Mesendoderm (in vitro differentiated cells): ENCODE measurements at regions not wholly inside any gene's neighbourhood (a gene's known extent, or its start where the extent isn't known, plus 50 kb on each side); places are given as distances from the start of the nearest gene placed in this dataset.

Experiments
- DNase-seq: peaks from one replicate; pipeline ENCODE4 v3.0.0; 2013
- H2AK5ac ChIP-seq: 2 replicates; pipeline ENCODE4 v1.6.1; 2013; ENCODE audit warnings: low read length, inconsistent platforms
- H2BK120ac ChIP-seq: 2 replicates; pipeline ENCODE4 v1.6.1; 2013; ENCODE audit warnings: low read depth, mild to moderate bottlenecking, low read length, moderate library complexity, mixed read lengths
- H2BK15ac ChIP-seq: replicated peaks from 2 replicates; pipeline ENCODE4 v1.6.1; 2013; ENCODE audit warnings: low read depth, mild to moderate bottlenecking, moderate library complexity
- H2BK5ac ChIP-seq: 2 replicates; pipeline ENCODE4 v1.6.1; 2013; ENCODE audit warnings: low read length, inconsistent platforms
- H3K18ac ChIP-seq: 2 replicates; pipeline ENCODE4 v1.6.1; 2013; ENCODE audit warnings: mild to moderate bottlenecking, low read length, mixed read lengths
- H3K23ac ChIP-seq: one replicate; pipeline ENCODE4 v1.6.1; 2013; ENCODE audit warnings: low read length
- H3K27ac ChIP-seq: 2 replicates; pipeline ENCODE4 v1.5.1; 2013; ENCODE audit warnings: low read depth, mild to moderate bottlenecking, inconsistent platforms, low read length, moderate library complexity
- H3K27me3 ChIP-seq: 2 replicates; pipeline ENCODE4 v1.6.1; 2013; ENCODE audit warnings: low read length, control low read depth, mild to moderate bottlenecking, inconsistent platforms; ENCODE audit not compliant: insufficient read depth, poor library complexity
- H3K36me3 ChIP-seq: 2 replicates; pipeline ENCODE4 v1.6.1; 2013; ENCODE audit warnings: low read length, inconsistent platforms; ENCODE audit not compliant: control insufficient read depth, insufficient read depth
- H3K4ac ChIP-seq: one replicate; pipeline ENCODE4 v1.6.1; 2013; ENCODE audit warnings: low read depth, mild to moderate bottlenecking, low read length, moderate library complexity
- H3K4me1 ChIP-seq: 2 replicates; pipeline ENCODE4 v1.6.1; 2013; ENCODE audit warnings: low read depth, low read length, inconsistent platforms; ENCODE audit not compliant: control insufficient read depth
- H3K4me2 ChIP-seq: 2 replicates; pipeline ENCODE4 v1.6.1; 2013; ENCODE audit warnings: low read length
- H3K4me3 ChIP-seq: 2 replicates; pipeline ENCODE4 v1.5.1; 2013; ENCODE audit warnings: mild to moderate bottlenecking, low read length
- H3K56ac ChIP-seq: one replicate; pipeline ENCODE4 v1.6.1; 2013; ENCODE audit warnings: low read length
- H3K79me1 ChIP-seq: 2 replicates; pipeline ENCODE4 v1.6.1; 2013; ENCODE audit warnings: low read length, inconsistent platforms
- H3K79me2 ChIP-seq: 2 replicates; pipeline ENCODE4 v1.6.1; 2013; ENCODE audit warnings: mild to moderate bottlenecking, low read length; ENCODE audit not compliant: control insufficient read depth, insufficient read depth
- H3K9ac ChIP-seq: 2 replicates; pipeline ENCODE4 v1.6.1; 2013; ENCODE audit warnings: low read length, inconsistent platforms
- H4K5ac ChIP-seq: one replicate; pipeline ENCODE4 v1.6.1; 2013; ENCODE audit warnings: low read length
- H4K8ac ChIP-seq: one replicate; pipeline ENCODE4 v1.6.1; 2013; ENCODE audit warnings: low read depth, mild to moderate bottlenecking, control low read depth, low read length, moderate library complexity
- WGBS: extraction: QIAGEN DNeasy Blood & Tissue Kit; methylation state at CpG from one replicate; pipeline ENCODE4 v1.1.7; 2013; ENCODE audit warnings: low lambda C conversion rate, missing lambda C conversion rate; ENCODE audit not compliant: insufficient coverage; ENCODE audit errors: extremely low coverage; 5-methylcytosine and 5-hydroxymethylcytosine counted together

DNA sequence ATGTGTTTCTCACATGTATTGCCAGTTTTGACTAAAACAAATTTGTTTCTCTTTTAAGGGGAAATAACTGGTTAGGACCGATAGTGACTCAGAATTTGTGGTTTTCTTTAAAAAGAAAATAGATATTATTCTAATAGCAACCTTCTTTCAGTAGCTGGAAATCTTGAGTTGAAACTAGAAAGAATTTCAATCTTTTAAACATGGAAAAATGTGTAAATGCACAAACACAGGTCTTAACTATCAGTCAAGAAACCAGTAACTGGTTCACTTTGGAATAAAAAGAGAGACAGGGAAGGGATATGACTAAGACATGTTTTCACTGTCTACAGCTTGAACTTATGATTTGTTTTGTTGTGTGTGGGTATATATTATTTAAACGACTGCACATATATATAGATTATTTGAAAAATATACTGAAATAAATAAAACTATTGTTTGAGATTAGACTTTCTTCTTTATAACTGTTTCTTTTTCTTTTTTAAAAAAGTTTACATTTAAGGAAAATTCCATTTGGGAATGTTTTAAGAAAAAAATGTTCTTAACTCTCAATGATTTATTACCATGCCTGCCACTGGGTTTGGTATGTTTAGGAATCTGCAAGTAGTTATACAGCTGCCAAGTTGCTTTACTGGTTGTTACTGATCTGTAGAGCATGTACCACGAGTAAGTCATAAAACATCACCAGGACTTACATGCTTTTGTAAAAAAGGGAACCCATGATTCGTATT is 753.3 kb upstream of the MARCKS start:
- H3K9ac ChIP-seq, result no peak overlapping the region
- DNase-seq, result no peak
- no peak overlapping the region for H3K27ac ChIP-seq
- H3K4me3 ChIP-seq, result no peak overlapping the region
- H3K27me3 ChIP-seq, result no peaks in the 10 kb centered on the region
- no peaks in the 10 kb centered on the region for H3K79me2 ChIP-seq
- H3K18ac ChIP-seq, result no peak overlapping the region
- H2BK5ac ChIP-seq, result no peak overlapping the region
- no peak overlapping the region for H3K56ac ChIP-seq
- H3K4ac ChIP-seq, result no peak overlapping the region
- H3K4me1 ChIP-seq, result no peaks in the 10 kb centered on the region
- no peaks in the 10 kb centered on the region for H3K79me1 ChIP-seq
- no peaks in the 10 kb centered on the region for H3K36me3 ChIP-seq
- no peak overlapping the region for H4K8ac ChIP-seq
- no peak overlapping the region for H3K4me2 ChIP-seq
- WGBS, result no CpG with 5 or more reads among the region's 4 CpGs
- H2BK15ac ChIP-seq, result no peak overlapping the region
- H2BK120ac ChIP-seq, result no peak overlapping the region
- no peak overlapping the region for H3K23ac ChIP-seq
- no peak overlapping the region for H2AK5ac ChIP-seq
- no peak overlapping the region for H4K5ac ChIP-seq

DNA sequence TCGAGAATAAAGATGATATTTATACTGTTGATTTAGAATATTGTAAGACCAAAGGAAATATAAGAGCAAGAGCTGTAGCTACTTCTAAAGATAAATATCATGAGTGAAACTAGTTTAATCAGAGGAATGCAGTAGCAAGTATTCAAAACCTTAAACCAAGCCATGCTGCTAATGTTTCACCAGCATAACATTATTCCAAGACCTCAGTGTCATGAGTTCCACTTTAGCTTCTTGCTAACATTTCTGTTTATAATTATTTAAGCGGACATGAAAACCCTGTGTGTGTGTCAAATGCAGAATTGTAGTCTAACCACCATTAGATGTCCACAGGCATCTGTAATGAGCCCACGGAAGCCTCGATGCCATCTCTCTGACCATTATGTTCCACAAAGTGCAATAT is 752.6 kb upstream of the MARCKS start:
- WGBS, result 100% methylated on average over 1 of the region's 4 CpGs
- no peak overlapping the region for H4K5ac ChIP-seq

DNA sequence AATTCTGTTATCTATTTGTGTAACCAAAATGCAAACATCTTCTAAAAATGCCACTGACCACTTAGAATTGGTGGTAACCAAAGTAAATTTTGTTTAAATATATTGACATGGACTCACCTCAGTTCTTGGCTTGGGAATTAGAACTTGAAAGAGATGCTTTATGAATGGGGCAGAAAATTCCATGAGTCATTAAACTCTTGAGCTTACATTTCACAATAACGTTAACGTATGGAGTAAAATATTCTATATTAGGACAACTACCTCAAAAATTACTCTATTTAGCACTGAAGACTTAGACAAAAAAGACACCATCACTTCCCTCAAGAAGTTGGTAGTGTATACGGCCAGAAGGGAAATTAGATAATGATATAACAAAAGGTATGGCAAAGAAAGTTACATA is 752.2 kb upstream of the MARCKS start:
- Histone ChIP-seq H3K79me1 (no peaks in the 10 kb centered on the region), H2AK5ac (no peak overlapping the region), H3K27ac (no peak overlapping the region), H3K18ac (no peak overlapping the region), H3K27me3 (no peaks in the 10 kb centered on the region), H4K8ac (no peak overlapping the region), H2BK5ac (no peak overlapping the region), H3K9ac (no peak overlapping the region), H3K23ac (no peak overlapping the region), H3K4me1 (no peaks in the 10 kb centered on the region), H3K56ac (no peak overlapping the region), H3K36me3 (no peaks in the 10 kb centered on the region), H3K4me3 (no peak overlapping the region), H2BK15ac (no peak overlapping the region), H3K4ac (no peak overlapping the region), H3K4me2 (no peak overlapping the region), H3K79me2 (no peaks in the 10 kb centered on the region), H2BK120ac (no peak overlapping the region), H4K5ac (no peak overlapping the region)
- no peak for DNase-seq
- no CpG with 5 or more reads among the region's 3 CpGs for WGBS

More for the DNA sequence above, 752.6 kb upstream of the MARCKS start:
- Histone ChIP-seq H3K4me1 (no peaks in the 10 kb centered on the region), H3K23ac (no peak overlapping the region), H3K4me2 (no peak overlapping the region), H3K4ac (no peak overlapping the region), H2AK5ac (no peak overlapping the region), H2BK120ac (no peak overlapping the region), H4K8ac (no peak overlapping the region), H3K9ac (no peak overlapping the region), H3K56ac (no peak overlapping the region), H2BK5ac (no peak overlapping the region), H3K36me3 (no peaks in the 10 kb centered on the region), H3K27me3 (no peaks in the 10 kb centered on the region), H3K4me3 (no peak overlapping the region), H3K27ac (no peak overlapping the region), H3K79me2 (no peaks in the 10 kb centered on the region), H2BK15ac (no peak overlapping the region), H3K79me1 (no peaks in the 10 kb centered on the region), H3K18ac (no peak overlapping the region)
- DNase-seq, result no peak

DNA sequence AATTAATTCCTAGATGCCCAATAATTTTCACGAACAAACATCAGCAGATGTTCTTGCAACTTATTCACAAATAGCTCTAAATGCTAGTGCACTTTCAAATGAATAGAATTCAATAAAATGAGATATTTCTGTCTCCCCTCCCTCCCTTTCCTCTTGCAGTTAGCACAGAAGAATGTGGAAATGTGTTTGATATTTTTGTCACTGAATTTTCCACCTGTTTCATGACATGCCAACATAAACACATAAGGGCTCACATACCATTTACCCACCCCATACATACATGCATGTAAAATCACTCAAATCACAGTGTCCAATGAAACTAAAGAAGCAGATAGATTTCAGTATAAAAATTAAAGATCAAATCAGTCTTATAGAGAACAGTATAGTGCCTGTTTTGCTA is 746.9 kb upstream of the MARCKS start:
- no peak overlapping the region for H3K4me3 ChIP-seq
- no peak overlapping the region for H3K18ac ChIP-seq
- H3K4me1 ChIP-seq, result no peaks in the 10 kb centered on the region
- no peaks in the 10 kb centered on the region for H3K36me3 ChIP-seq
- no peak overlapping the region for H2BK120ac ChIP-seq
- DNase-seq, result no peak
- no peak overlapping the region for H3K23ac ChIP-seq
- H4K8ac ChIP-seq, result no peak overlapping the region
- H2AK5ac ChIP-seq, result no peak overlapping the region
- H3K79me2 ChIP-seq, result no peaks in the 10 kb centered on the region
- H3K9ac ChIP-seq, result no peak overlapping the region
- H3K27ac ChIP-seq, result no peak overlapping the region
- WGBS, result no CpG with 5 or more reads among the region's 1 CpG
- H4K5ac ChIP-seq, result no peak overlapping the region
- no peaks in the 10 kb centered on the region for H3K79me1 ChIP-seq
- H3K4me2 ChIP-seq, result no peak overlapping the region
- H3K4ac ChIP-seq, result no peak overlapping the region
- no peaks in the 10 kb centered on the region for H3K27me3 ChIP-seq
- no peak overlapping the region for H2BK15ac ChIP-seq
- no peak overlapping the region for H2BK5ac ChIP-seq
- no peak overlapping the region for H3K56ac ChIP-seq

DNA sequence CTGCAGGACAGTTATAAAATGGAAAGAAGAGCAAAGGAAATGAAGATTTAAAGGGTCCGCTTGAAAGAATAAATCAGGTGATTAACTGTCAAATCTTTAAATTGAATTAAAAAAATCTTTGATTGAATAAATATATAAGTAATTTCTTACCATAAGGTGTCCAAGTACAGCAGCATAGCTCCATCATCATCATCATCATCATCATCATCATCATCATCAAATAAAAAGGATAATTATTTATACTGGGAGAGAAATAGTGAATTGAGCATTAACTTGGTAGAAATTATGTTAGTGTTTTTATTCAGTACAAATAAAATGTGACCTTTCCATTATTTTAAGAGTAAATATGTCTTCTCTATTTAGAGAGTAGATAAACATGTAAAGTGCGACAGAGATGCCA is 745.6 kb upstream of the MARCKS start:
- no peak overlapping the region for H2BK120ac ChIP-seq
- no peak overlapping the region for H2BK5ac ChIP-seq
- no peak overlapping the region for H4K5ac ChIP-seq
- H3K27ac ChIP-seq, result no peak overlapping the region
- H2BK15ac ChIP-seq, result no peak overlapping the region
- DNase-seq, result no peak
- no peak overlapping the region for H3K23ac ChIP-seq
- H3K56ac ChIP-seq, result no peak overlapping the region
- H3K18ac ChIP-seq, result no peak overlapping the region
- no peaks in the 10 kb centered on the region for H3K79me1 ChIP-seq
- no peak overlapping the region for H3K4me3 ChIP-seq
- H4K8ac ChIP-seq, result no peak overlapping the region
- no peaks in the 10 kb centered on the region for H3K27me3 ChIP-seq
- H2AK5ac ChIP-seq, result no peak overlapping the region
- H3K4me1 ChIP-seq, result no peaks in the 10 kb centered on the region
- no peaks in the 10 kb centered on the region for H3K36me3 ChIP-seq
- H3K79me2 ChIP-seq, result no peaks in the 10 kb centered on the region
- H3K9ac ChIP-seq, result no peak overlapping the region
- no peak overlapping the region for H3K4ac ChIP-seq
- no CpG with 5 or more reads among the region's 2 CpGs for WGBS
- H3K4me2 ChIP-seq, result no peak overlapping the region

DNA sequence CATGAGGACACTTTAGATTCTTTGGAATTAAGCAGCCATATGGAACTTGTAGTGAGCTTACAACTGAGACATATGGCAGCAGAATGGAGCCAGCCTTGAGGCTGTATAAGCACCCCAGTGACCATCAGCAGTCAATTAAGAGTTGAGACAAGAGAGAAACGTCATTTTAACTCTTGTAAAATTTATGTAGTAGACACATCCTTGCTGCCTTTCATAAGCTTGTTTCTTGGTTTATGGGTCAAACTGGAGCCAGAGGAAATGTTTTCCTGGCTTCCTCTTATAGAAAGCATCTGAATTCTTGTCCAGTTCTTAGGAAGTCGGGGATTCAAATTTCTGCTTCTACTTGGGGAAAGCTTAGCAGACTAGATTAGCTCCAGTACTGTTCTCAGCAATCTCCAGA is 745.1 kb upstream of the MARCKS start:
- DNase-seq, result no peak
- no peak overlapping the region for H4K8ac ChIP-seq
- H3K27me3 ChIP-seq, result no peaks in the 10 kb centered on the region
- no peak overlapping the region for H3K9ac ChIP-seq
- no peak overlapping the region for H2BK5ac ChIP-seq
- H3K23ac ChIP-seq, result no peak overlapping the region
- H3K4me1 ChIP-seq, result no peaks in the 10 kb centered on the region
- no peak overlapping the region for H3K4ac ChIP-seq
- no peaks in the 10 kb centered on the region for H3K79me2 ChIP-seq
- no peak overlapping the region for H3K4me2 ChIP-seq
- no peak overlapping the region for H3K27ac ChIP-seq
- H2BK15ac ChIP-seq, result no peak overlapping the region
- no peak overlapping the region for H3K56ac ChIP-seq
- H2AK5ac ChIP-seq, result no peak overlapping the region
- H3K4me3 ChIP-seq, result no peak overlapping the region
- no peak overlapping the region for H4K5ac ChIP-seq
- no peak overlapping the region for H2BK120ac ChIP-seq
- H3K79me1 ChIP-seq, result no peaks in the 10 kb centered on the region
- H3K36me3 ChIP-seq, result no peaks in the 10 kb centered on the region
- no CpG with 5 or more reads among the region's 2 CpGs for WGBS
- H3K18ac ChIP-seq, result no peak overlapping the region
